ENCODE measurements at regions not wholly inside any gene's neighbourhood (a gene's known extent, or its start where the extent isn't known, plus 50 kb on each side); places are given as distances from the start of the nearest gene placed in this dataset.

GRCh38 chr2:158034198-158034866 lies 67.3 kb upstream of the UPP2 start:
- Histone ChIP-seq H3K27ac (ENCODE audit: low read depth, low read length) (no peak overlapping the region), H3K9me3 (ENCODE audit: control insufficient read depth, insufficient read depth, low read length) (no peaks in the 10 kb centered on the region), H3K27me3 (ENCODE audit: control insufficient read depth, insufficient read depth, low read length) (peaks cover 11% of the 10 kb centered on the region), H3K4me3 (ENCODE audit: low read depth, low read length) (no peak overlapping the region)
- CTCF ChIA-PET = interaction anchor here (0.9 to 4.2 kb wide), 6 partner anchors 8 to 720 kb away, joined by 3 to 43 read pairs (median 10); no protein-coding TSS in a partner anchor
- TF ChIP-seq CTCF (IDR thresholded peaks at IDR 0.05; ENCODE audit: low read depth, low read length) = peak; percentile 51
- POLR2A ChIA-PET = no interaction called here
- DNase-seq (ENCODE audit: low read depth, low spot score) = no peak

- DNase-seq (ENCODE audit: low read depth, low spot score) = no peak
- Histone ChIP-seq H3K27ac (ENCODE audit: low read depth, low read length) (no peak overlapping the region), H3K27me3 (ENCODE audit: control insufficient read depth, insufficient read depth, low read length) (peaks cover 11% of the 10 kb centered on the region), H3K9me3 (ENCODE audit: control insufficient read depth, insufficient read depth, low read length) (no peaks in the 10 kb centered on the region), H3K4me3 (ENCODE audit: low read depth, low read length) (no peak overlapping the region)
- POLR2A ChIA-PET = no interaction called here
- CTCF ChIA-PET = interaction anchor here (0.8 to 3.0 kb wide), 3 partner anchors 20 to 723 kb away, joined by 3 to 25 read pairs (median 3); no protein-coding TSS in a partner anchor
- no peak for TF ChIP-seq CTCF (IDR thresholded peaks at IDR 0.05; ENCODE audit: low read depth, low read length)
These were observed 70.3 kb upstream of the UPP2 start for GRCh38 chr2:158031371-158031770.

GRCh38 chr2:158025255-158025996 lies 76.2 kb upstream of the UPP2 start:
- peak; percentile 33 for DNase-seq (ENCODE audit: low read depth, low spot score)
- Histone ChIP-seq H3K27ac (ENCODE audit: low read depth, low read length) (peak overlapping the region; percentile 31), H3K27me3 (ENCODE audit: control insufficient read depth, insufficient read depth, low read length) (no peaks in the 10 kb centered on the region), H3K9me3 (ENCODE audit: control insufficient read depth, insufficient read depth, low read length) (no peaks in the 10 kb centered on the region), H3K4me3 (ENCODE audit: low read depth, low read length) (no peak overlapping the region)
- POLR2A ChIA-PET = no interaction called here
- CTCF ChIA-PET = interaction anchor here (0.5 to 5.6 kb wide), 12 partner anchors 9 to 728 kb away, joined by 3 to 177 read pairs (median 7); no protein-coding TSS in a partner anchor
- no peak for TF ChIP-seq CTCF (IDR thresholded peaks at IDR 0.05; ENCODE audit: low read depth, low read length)

GRCh38 chr2:158024288-158024898 lies 77.3 kb upstream of the UPP2 start:
- ChIA-PET POLR2A (no interaction called here), CTCF (interaction anchor here (0.5 to 5.6 kb wide), 58 partner anchors 10 to 742 kb away, joined by 3 to 177 read pairs (median 4); partner anchors contain the start of genes ACVR1C and CCDC148)
- no peak overlapping the region for H3K27ac ChIP-seq (ENCODE audit: low read depth, low read length)
- no peak for DNase-seq (ENCODE audit: low read depth, low spot score)
- no peak overlapping the region for H3K4me3 ChIP-seq (ENCODE audit: low read depth, low read length)
- TF ChIP-seq CTCF (IDR thresholded peaks at IDR 0.05; ENCODE audit: low read depth, low read length) = peak; percentile 87
- H3K9me3 ChIP-seq (ENCODE audit: control insufficient read depth, insufficient read depth, low read length) = no peaks in the 10 kb centered on the region
- H3K27me3 ChIP-seq (ENCODE audit: control insufficient read depth, insufficient read depth, low read length) = no peaks in the 10 kb centered on the region

Data from AG04450 (cell line).